Stimulated activated CD8-positive, alpha-beta memory T cell treated with anti-CD3 and anti-CD28 coated beads, Interleukin-7, amount 100 ng/mL, for 24 hours (primary cell): ENCODE measurements at regions not wholly inside any gene's neighbourhood (a gene's known extent, or its start where the extent isn't known, plus 50 kb on each side); places are given as distances from the start of the nearest gene placed in this dataset.
"Not testable (repeated sequence)": the region's sequence is repeated elsewhere in the genome, so short reads cannot be mapped to it uniquely, and the experiment has no call there.

ENCODE experiments used
- DNase-seq: peaks from one replicate; pipeline ENCODE4 v3.0.0-alpha.2; 2020; ENCODE audit warnings: low read depth

DNA sequence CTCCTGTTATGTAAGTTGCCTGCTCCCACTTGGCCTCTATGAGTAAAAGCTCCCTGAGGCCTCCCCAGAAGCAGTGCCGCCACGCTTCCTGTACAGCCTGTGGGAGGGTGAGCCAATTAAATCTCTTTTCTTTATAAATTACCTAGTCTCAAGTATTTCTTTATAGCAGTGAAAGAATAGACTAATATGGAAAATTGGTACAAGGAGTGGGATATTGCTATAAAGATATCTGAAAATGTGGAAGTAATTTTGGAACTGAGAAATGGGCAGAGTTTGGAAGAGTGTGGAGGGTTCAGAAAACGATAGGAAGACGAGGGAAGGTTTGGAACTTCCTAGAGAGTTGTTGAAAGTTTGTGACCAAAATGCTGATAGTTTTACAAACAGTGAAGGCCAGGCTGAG lies 572.3 kb downstream of the MATN1 start:
- no peak for DNase-seq

DNA sequence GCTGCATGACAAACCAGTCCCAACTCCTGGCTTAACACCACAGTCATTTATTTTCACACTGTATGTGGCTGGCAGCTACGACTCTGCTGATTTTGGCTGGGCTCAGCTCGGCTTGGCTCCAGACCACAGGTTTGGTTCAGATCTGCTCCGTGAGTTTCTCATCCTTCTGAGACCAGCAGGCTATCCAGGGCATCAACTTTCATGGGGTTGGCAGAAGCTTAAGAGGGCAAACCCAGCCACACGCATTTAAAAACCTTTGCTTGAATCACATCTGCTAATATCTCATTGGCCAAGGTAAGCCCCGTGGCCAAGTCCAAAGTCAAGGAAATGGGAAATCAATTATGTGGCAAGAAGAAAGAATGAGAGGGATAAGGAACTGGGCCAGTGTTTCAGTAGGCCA lies 574.2 kb downstream of the MATN1 start:
- DNase-seq = no peak

DNA sequence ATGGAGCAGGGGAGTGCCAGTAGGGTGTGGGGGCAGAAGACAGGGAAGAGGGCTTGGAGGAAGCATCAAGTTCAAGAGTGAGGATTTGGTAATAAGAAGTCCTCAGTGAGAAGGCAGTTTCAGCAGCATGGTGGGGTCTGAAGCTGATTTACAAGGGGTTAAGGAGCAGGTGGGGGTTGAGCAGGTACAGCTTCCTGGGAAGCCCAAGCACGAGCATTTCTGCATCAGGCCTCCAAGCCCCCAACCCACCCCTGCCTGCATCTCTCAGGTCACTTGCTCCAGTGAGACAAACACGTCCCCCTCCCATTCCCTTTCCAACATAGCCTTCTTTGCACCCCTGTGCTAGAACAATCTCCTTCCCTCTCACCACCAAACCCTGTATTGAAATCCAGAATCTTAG lies 574.7 kb downstream of the MATN1 start:
- no peak for DNase-seq

DNA sequence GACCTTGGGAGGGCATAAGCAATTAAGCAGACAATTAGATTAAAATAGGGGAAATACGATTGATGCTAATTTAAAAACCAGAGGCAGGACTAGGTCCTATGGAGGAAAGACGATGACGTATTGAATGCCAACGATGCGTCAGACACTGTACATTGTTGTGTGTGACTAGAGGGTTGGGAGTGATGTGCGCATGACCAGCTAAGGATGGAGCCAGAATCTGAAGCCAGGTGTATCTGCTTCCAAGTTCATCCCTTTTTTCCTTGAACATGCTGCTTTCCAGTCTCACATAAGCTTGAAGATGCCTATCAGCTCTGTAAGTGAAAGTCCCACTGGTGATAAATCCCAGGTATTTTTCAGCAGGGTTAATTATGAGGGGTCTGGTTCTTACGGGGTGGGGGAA lies 576.2 kb downstream of the MATN1 start:
- DNase-seq = no peak

DNA sequence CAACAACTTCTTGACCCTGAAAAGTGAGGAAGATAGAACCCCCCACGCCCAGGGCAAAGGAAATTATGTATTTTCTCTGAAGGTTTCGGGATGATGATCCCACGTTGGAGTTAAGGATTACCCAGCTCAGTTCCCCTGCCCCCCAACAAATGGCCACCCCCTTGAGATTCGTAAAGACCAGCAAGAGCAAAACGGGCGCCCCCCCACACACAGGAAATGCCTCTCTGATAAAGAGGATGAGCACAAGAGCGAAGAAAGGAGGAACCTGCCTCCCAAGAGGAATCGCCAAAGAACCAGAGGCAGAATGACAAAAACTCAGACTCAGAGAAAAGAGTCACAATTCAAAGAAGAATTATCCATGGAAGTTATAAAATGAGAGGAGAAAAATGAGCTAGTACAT lies 576.9 kb downstream of the MATN1 start:
- no peak for DNase-seq

DNA sequence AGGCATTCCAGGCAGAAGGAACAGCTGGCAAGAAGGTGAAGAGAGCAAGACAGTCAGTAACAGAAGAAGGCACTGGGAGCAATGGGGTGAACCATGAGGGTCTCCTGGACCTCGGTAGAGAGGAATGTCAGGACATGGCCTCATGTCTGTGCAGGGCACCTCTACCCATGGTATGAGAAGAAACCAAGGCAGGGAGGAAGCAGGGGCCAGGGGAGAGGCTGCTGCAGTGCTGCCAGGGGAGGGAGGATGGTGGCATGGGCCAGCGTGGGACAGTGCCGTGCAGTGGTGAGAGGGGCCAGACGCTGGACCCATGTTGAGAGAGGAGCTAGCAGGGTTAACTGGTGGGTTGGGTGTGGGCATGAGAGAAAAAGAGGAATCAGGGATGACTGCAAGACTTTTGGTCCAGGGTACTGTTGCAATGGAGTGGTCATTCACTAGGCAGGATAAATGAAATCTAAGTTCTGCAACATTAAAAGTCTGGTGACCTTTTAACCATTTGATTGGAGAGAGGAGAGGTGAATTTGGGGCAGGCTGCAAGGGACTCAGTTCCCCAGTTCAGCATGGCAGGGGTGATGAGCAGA lies 577.6 kb downstream of the MATN1 start:
- DNase-seq = no peak

GRCh38 chr1:30144831-30145230 lies 578.6 kb downstream of the MATN1 start:
- no peak for DNase-seq

DNA sequence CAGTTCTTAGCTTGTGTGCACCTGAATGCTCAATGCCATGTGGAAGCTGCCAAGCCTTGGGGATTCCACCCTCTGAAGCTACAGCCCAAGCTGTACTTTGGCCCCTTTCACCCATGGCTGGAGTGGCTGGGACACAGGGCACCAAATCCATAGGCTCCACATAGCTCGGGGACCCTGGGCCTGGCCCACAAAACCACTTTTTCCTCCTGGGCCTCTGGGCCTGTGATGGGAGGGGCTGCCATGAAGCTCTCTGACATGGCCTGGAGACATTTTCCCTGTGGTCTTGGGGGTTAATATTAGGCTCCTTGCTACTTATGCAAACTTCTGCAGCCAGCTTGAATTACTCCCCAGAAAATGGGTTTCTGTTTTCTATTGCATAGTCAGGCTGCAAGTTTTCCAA lies 579.9 kb downstream of the MATN1 start:
- DNase-seq = no peak

- DNase-seq = no peak
These were observed 582.8 kb downstream of the MATN1 start for GRCh38 chr1:30140566-30140965.

- no peak for DNase-seq
These were observed 584.5 kb downstream of the MATN1 start for GRCh38 chr1:30138891-30139290.

GRCh38 chr1:30137001-30137400 lies 586.4 kb downstream of the MATN1 start:
- no peak for DNase-seq

- DNase-seq = no peak
These were observed 587.7 kb downstream of the MATN1 start for GRCh38 chr1:30135698-30136097.

DNA sequence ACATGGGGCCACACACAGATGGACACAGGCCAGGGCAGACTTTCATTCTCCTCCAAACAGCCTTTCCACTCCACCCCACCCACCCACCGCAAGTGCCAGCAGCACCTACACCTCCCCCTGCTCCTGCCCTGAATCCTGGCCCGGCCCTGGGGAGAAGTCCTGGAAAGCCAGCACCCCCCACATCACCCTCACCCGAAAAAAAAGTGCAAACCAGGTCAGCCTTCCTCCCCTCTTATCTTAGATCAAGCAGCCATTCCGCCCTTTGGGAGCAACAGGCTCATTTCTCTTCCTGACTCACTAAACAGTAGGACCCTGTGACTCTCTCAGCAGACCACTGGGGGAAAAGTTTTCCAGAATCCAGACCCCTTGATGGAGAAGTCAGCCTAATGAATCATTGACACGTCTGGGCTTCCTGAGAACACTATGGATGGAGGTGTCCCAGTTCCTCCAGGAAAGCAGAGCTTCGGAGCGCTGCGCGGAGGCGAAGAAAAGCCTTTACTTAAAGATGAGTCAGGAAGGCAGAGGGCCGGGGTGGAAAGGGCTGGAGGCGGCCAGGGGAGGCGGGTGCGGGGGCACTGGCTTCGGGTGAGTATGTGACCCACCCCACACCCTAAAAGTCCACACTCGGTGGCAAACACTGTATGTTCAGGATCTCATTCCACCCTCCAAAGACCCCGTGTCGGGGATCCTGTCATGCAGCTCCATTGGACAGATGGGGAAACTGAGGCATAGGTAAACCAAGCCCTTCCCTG lies 588.7 kb downstream of the MATN1 start:
- no peak for DNase-seq

DNA sequence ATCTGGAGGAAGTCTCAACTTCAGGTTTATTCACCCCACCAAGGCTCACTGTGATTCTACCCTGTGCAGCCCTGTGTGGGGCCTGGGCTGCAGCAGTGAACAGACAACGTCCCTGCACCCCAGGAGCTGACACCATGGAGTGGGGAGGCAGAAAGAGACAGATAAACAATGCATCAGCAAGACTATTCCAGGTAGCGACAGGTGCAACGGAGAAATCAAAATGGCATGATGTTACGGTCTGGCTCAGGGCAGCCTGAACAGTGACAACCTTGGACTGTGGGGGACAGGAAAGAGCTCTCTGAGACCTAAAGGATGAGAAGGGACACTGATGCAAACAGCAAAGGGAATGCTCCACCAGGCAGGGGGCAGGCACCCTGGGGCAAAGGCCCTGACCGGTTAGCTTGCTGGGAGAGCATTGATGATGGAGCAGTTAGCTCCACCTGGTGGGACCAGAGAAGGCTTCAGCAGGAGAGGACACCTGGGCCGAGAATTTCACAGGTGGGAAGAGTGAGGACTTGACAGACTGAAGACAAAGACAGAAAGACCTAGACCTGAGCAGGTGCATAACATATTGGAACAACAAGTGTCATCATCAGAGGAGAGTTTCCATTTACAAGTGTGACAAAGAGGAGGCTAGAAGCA lies 589.9 kb downstream of the MATN1 start:
- DNase-seq = no peak

GRCh38 chr1:30132602-30133286 lies 590.6 kb downstream of the MATN1 start:
- no peak for DNase-seq

- DNase-seq = not testable (repeated sequence)
These were observed 592.8 kb downstream of the MATN1 start for GRCh38 chr1:30130566-30130965.

DNA sequence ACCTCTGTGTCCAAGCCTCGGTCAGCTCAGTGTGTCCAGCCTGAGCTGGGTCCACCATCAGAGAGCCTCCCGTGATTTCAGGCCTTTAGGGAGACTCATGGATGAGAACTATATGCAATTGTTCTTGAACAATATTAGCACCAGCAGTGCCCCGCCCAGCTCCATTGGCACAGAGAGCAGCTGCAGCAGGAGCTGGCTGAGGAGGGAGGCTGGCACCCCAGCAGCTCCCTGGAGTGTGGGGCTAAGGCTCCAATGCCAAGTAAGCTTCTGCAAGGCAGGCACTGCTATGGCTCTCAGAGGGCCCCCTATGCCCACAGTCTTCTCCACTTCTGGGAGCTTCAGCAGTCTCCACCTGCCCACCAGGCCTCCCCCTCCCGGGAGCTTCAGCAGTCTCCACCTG lies 593.3 kb downstream of the MATN1 start:
- DNase-seq = no peak

DNA sequence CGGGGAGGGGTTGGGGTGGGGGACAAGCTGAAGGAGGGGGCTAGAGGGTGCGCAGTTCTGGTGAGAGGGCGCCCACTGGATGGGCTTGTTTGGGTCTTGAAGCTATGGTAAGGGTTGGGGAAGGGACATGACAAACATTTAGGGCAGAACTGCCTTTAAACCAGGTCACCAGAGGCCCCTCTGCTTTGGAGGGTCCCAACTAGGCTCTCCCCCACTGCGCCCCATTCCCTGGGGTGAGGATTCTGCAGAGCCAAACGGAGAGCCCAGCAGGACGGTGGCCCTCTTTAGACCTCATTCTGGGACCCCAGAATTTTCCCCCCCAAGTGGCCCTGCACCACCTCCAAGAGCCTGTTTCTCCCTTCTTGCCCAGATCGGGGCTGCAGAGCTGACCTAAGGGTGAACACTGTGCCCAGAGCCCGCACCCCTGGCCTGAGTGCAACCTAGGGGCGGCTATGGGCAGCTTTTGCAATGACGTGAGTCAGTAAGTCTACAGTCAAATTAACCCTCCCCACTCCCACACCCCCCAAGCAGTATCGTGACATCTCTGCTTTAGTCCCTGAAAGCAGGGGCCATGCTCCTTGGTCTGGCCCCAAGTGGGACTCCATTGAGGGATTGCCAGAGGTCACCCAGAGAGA lies 593.8 kb downstream of the MATN1 start:
- DNase-seq = no peak

- DNase-seq = no peak
These were observed 594.4 kb downstream of the MATN1 start for GRCh38 chr1:30129001-30129408.

GRCh38 chr1:30126848-30127247 lies 596.5 kb downstream of the MATN1 start:
- DNase-seq = no peak

GRCh38 chr1:30125821-30126170 lies 597.6 kb downstream of the MATN1 start:
- DNase-seq = no peak

GRCh38 chr1:30125021-30125820 lies 598.2 kb downstream of the MATN1 start:
- no peak for DNase-seq
